ENCODE measurements at regions not wholly inside any gene's neighbourhood (a gene's known extent, or its start where the extent isn't known, plus 50 kb on each side); places are given as distances from the start of the nearest gene placed in this dataset.

GRCh38 chr1:221947731-221948130, 205.8 kb upstream of the DUSP10 start:
- DNase-seq: peak; percentile 37

GRCh38 chr1:221946768-221947167, 204.9 kb upstream of the DUSP10 start:
- no peak for DNase-seq

DNA sequence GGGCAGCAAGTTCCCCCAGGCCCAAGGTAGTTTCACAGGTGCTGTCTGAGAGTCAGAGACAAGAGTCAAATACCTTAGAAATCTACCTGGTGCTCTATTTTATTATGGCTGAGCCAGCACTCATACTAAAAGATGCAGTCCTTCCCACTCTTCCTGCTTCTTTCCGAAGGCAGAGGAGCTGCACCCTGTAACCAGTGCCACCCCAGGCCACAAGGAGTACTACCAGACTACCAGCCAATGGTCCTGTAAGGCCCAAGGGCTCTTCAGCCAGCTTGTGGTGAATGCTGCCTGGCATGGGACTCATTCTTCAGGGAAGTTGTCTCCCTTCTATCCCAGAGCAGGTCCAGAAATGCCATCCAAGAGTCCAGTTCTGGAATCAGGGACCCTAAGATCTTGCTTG, 203.8 kb upstream of the DUSP10 start:
- no peak for DNase-seq

DNA sequence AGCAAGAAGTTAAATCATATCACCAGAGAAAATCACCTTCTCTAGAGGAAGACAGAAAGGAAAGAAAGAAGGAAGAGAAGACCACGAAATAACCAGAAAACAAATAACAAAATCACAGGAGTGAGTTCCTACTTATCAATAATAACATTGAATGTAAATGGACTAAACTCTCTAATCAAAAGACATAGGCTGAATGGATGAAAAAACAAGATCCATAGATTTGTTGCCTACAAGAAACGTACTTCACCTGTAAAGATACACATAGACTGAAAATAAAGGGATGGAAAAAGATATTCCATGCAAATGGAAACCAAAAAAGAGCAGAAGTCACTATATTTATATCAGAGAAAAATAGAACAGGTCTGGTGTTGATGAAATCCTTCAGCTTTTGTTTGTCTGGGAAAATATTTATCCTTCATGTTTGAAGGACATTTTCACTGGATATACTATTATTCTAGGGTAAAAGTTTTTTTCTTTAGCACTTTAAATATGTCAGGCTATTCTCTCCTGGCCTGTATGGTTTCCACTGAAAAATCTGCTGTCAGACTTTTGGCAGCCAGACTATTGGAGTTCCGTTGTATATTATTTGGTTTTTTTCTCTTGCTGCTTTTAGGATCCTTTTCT, 202.5 kb upstream of the DUSP10 start:
- no peak for DNase-seq

DNA sequence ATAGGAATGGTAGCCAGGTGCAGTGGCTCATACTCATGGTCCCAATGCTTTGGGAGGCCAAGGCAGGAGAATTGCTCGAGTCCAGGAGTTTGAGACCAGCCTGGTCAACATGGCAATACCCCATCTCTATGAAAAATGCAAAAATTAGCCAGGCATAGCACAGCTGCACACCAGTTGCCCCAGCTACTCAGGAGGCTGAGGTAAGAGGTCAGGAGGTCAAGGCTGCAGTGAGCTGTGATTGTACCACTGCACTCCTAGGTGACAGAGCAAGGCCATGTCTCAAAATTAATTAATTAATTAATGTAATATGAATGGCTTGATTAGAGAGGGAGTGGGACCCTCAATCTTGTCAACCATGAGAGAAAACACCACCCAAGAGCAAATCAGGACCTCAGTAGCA, 198.7 kb upstream of the DUSP10 start:
- no peak for DNase-seq

DNA sequence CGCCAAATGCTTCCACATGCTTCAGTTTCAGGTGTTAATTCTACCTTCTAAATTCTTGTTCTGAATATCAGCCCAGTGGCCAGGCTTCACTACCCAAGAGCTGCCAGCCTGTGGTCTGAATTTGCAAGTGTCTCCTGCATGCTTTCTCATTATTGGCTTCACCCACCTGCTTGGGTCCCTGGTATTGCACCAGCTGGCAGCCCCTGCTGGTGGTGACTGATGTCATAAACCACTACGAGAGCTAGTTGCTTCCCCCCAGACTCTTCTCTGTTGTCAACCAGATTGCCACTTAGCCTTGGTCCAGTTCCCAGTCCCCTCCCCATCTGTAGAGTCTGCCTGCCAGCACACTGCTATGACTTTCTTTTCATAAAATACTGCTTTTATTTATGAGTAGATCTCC, 197.7 kb upstream of the DUSP10 start:
- DNase-seq: no peak

GRCh38 chr1:221937155-221937953, 195.5 kb upstream of the DUSP10 start:
- no peak for DNase-seq

DNA sequence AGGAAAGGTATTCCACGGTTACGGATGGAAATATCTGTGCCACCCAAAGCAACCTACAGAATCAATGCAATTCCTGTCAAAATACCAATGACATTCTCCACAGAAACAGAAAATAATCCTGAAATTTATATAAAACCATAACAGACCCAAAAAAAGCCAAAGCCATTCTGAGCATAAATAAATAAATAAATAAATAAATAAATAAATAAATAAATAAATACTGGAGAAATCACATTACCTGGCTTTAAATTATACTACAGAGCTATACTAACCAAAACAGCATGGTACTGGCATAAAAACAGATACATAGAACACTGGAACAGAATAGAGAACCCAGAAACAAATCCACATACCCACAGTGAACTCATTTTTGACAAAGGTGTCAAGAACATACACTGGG, 191.9 kb upstream of the DUSP10 start:
- no peak for DNase-seq

GRCh38 chr1:221926441-221926840, 184.6 kb upstream of the DUSP10 start:
- no peak for DNase-seq

- no peak for DNase-seq
Observed at GRCh38 chr1:221925947-221926346, 184.1 kb upstream of the DUSP10 start.

GRCh38 chr1:221923929-221924598, 182.2 kb upstream of the DUSP10 start:
- no peak for DNase-seq

DNA sequence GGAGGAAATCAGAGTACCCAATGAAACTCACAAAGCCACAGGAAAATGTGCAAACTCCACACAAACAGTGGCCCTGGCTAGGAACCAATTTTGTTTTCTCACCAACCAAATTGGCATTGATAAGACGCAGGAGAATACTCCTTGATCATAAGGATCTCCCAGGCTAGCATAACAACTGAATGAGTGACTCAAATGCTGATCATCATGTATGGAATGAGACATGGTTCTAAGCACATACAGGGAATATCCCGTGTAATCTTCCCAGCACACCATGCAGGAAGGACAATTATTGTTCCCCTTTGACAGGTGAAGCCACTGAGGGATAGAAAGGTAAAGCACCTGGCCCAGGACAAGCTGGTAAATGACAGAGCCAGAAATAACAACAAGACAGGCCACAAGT, 180.0 kb upstream of the DUSP10 start:
- DNase-seq: no peak

DNA sequence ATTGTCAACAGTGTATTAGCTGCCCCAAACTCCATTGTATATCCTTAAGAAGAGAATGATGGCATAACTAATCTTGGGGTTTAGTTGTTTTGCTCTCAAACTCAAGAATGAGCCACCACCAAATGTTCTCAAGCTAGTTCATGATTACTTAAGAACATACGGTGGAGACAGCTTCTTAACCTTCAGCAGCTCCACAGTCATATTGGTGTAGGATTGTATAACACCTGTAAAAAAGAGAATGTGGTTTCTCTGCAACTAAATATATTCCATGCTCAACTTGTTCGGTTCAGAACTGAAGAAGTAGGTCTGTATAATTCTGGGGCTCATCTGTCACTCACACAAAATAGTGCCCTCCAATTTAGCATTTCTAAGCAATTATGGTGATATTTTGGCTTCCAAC, 177.9 kb upstream of the DUSP10 start:
- DNase-seq: no peak

- DNase-seq: no peak
Observed at GRCh38 chr1:221919341-221919740, 177.5 kb upstream of the DUSP10 start.

GRCh38 chr1:221916176-221916575, 174.3 kb upstream of the DUSP10 start:
- DNase-seq: no peak

DNA sequence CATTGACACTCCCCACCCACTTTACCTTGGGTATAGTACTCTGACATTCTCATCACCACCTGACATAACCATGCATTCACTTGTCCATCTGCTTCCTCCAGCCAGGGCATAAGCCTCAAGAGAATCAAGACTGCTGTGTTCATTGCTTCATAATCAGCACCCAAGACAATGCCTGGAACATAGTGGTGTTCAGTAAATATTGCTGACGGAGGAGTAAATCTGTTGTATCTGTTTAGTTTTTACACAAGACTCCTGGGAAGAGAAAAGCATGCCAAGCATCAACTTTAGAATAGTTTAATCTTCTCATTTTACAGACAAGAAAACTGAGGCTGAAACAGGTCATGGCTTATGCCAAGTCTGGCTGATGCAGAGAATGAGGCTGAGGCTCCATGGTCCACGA, 173.9 kb upstream of the DUSP10 start:
- DNase-seq: no peak

- no peak for DNase-seq
Observed at GRCh38 chr1:221913351-221913892, 171.5 kb upstream of the DUSP10 start.

- DNase-seq: no peak
Observed at GRCh38 chr1:221912230-221912629, 170.3 kb upstream of the DUSP10 start.

DNA sequence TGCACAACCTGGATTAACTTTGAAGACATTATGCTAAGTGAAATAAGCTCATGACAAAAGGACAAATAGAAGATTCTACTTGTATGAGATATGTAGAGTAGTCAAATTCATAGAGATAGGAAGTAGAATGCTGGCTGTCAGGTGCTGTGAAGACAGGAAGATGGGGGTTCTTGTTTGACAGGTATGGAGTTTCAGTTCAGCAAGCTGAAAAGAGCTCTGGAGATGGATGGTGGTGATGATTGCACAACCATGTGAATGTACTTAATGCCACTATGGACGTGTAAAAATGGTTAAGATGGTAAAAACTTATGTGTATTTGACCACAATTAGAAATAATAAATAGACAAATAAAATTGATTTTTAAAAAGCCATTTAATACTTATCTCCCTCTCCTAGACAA, 169.8 kb upstream of the DUSP10 start:
- no peak for DNase-seq

GRCh38 chr1:221910222-221910621, 168.3 kb upstream of the DUSP10 start:
- DNase-seq: peak; percentile 14

GRCh38 chr1:221908573-221908972, 166.7 kb upstream of the DUSP10 start:
- DNase-seq: no peak

GRCh38 chr1:221907166-221907932, 165.5 kb upstream of the DUSP10 start:
- DNase-seq: no peak

DNA sequence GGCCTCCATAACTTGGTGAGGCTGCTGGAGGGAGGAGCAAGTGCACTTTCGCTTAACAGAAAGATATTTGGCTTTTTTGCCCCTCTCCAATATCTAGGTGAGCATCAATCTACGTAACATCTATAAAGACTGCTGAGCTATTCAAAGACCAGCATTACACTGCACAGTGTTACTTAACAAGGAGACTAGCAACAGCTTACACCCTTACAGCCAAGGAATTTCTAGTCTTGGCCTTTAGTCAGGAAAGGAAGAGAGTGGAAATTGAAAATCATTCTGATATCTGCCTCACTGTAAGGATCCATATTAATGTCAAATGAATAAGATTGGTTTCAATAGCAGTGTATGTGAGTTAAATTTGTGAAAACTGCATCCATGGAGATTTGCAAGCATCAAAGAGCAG, 163.9 kb upstream of the DUSP10 start:
- DNase-seq: no peak

Measured in OCI-M1 (cell line).